NB4 (cell line): ENCODE measurements at regions not wholly inside any gene's neighbourhood (a gene's known extent, or its start where the extent isn't known, plus 50 kb on each side); places are given as distances from the start of the nearest gene placed in this dataset.

Experiments used
- CTCF ChIP-seq: IDR thresholded peaks from one replicate; pipeline ENCODE4 v1.5.1; 2012; ENCODE audit warnings: low read depth, low read length
- MAX ChIP-seq: IDR thresholded peaks from 2 replicates; pipeline ENCODE4 v1.6.1; 2011; ENCODE audit warnings: low read depth, low read length
- MYC ChIP-seq: IDR thresholded peaks from 2 replicates; pipeline ENCODE4 v1.6.1; 2011; ENCODE audit warnings: low read depth, low read length
- POLR2A ChIP-seq: IDR thresholded peaks from 2 replicates; pipeline ENCODE4 v1.6.1; 2011; ENCODE audit warnings: mild to moderate bottlenecking; ENCODE audit not compliant: insufficient read length; ENCODE audit errors: extremely low read depth

GRCh38 chr1:36542024-36542961 is 59.6 kb upstream of the CSF3R start:
- no peak for TF ChIP-seq CTCF
- no peak for TF ChIP-seq POLR2A
- no peak for TF ChIP-seq MAX
- no peak for TF ChIP-seq MYC
